NCI-H1092 (cell line): ENCODE measurements at regions not wholly inside any gene's neighbourhood (a gene's known extent, or its start where the extent isn't known, plus 50 kb on each side); places are given as distances from the start of the nearest gene placed in this dataset.
"Not testable (repeated sequence)": the region's sequence is repeated elsewhere in the genome, so short reads cannot be mapped to it uniquely, and the experiment has no call there.

Experiments used
- DNase-seq: peaks from one replicate; lab custom pipeline; 2025; lab: John Stamatoyannopoulos, UW

GRCh38 chr6:22349051-22349450, 52.2 kb upstream of the PRL start:
- DNase-seq, result no peak

DNA sequence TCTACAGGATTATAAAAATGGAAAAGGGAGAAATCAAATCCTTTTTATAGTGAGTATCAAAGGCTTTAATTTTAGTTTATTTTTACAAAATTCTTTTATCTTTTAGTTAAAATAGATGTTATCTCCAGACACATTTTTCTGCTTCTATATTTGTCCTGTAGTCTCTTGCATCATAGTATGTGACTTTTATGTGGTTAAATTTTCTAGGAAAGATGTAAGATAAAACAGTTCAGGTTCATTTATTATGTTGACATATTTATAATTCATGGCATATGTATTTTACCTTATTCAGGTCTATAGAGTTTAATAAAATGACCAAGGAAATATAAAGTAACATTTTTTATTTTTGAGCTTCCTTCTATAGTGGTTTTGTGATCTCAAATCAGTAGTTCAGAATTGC, 52.7 kb upstream of the PRL start:
- DNase-seq, result no peak

DNA sequence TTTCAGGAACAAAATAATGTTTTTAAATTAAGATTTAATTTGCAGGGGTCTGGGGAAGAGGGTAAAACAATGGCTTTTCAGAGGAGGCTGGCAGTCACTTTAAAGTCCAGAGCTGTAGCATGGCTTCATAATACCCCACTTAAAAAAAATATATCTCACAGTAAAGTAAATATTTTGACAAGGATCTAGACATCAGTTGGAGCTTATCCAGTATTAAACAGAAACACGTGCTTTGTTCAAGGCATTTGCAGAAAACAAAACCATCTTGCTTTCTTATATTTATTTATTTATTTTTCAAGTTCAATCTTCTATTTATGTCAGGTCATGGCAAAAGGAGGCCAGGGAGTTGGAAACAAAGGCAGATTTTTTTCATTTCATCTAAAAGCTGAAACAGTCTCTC, 53.3 kb upstream of the PRL start:
- no peak for DNase-seq

DNA sequence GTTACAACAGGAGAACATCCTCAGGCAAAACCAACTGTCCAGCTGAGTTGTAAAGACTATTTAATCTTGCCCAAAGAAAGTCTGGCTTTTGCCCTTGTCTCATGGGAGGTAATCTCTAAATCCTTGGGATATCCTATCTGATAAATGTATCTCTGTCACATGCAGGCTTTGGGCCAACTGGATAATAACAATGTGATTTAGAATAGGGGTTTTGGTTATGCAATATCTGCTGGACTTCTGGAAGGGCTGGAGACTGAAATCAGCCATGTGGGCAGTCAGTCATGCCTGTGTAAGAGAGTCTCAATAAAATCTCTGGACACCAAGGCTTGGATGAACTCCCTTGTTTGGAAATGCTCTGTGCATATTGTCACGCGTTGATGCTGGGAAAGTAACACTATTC, 56.3 kb upstream of the PRL start:
- DNase-seq, result no peak

DNA sequence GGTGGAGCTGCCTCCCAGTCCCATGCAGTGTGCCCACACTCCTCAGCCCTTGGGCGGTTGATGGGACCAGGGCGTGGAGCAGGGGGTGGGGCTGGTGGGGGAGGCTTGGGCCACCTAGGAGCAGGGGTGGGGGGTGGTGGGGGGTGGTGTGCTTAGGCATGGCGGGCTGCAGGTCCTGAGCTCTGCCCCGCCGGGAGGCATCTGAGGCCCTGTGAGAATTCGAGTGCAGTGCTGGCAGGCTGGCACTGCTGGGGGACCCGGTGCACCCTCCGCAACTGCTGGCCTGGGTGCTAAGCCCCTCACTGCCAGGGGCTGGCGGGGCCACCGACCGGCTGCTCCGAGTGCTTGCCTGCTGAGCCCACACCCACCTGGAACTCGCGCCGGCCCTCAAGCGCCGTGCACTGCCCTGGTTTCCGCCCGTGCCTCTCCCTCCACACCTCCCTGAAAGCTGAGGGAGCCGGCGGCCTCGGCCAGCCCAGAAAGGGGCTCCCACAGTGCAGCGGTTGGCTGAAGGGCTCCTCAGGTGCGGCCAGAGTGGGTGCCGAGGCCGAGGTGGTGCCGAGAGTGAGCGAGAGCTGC, 59.6 kb upstream of the PRL start:
- no peak for DNase-seq

GRCh38 chr6:22357724-22358189, 60.9 kb upstream of the PRL start:
- no peak for DNase-seq

GRCh38 chr6:22361576-22361975, 64.7 kb upstream of the PRL start:
- DNase-seq, result no peak

GRCh38 chr6:22362361-22362760, 65.5 kb upstream of the PRL start:
- no peak for DNase-seq

DNA sequence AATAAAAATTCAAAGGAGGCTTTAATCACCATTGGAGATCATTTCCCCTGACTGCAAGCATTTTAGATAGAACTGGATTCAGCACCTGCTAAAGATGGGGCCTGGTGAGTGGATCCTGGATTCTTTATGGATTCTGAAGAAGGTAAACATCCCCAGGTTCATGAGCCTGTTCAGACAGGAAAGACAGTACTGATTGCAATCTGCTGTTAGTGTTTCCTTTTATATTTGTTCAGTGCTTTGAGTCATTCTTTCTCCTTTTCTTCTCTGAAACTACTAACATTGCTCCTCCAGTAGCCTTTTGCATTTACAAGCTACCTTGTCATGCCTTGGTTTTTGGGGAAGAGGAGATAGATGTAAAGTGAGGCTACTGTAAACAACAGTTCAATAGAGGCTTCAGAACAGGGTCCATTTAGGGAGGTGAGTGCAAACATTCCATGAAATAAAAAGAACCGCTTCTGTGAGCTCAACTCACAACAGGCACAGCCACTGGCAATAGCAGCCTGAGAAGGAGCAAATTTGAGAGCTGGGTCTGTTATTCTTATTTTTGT, 66.4 kb upstream of the PRL start:
- DNase-seq, result peak; percentile 50

DNA sequence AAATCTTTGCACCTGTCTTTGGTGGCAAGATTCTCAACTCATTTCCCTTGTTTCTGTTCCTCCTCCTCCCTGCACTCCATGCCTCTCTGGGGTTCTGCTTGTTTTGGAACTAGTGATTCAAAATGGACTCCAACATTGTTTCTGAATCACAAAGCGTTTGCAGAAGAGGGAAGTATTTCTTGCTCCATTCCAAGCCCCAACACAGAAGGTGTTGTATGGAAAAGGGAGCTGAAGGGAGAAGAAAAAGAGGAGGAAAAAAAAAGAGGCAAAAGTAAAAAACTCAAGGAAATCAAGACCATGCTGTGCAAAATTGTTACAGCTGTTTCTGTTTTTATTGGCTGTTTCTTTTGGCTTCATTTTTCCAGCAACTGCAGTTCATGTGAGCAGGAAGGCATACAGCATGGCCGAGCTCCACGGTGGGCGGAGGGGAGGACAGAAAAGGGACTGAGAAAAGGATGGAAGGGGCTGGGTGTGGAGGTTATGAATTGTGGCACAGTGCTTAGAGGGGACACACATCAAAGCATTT, 66.9 kb upstream of the PRL start:
- DNase-seq, result no peak

DNA sequence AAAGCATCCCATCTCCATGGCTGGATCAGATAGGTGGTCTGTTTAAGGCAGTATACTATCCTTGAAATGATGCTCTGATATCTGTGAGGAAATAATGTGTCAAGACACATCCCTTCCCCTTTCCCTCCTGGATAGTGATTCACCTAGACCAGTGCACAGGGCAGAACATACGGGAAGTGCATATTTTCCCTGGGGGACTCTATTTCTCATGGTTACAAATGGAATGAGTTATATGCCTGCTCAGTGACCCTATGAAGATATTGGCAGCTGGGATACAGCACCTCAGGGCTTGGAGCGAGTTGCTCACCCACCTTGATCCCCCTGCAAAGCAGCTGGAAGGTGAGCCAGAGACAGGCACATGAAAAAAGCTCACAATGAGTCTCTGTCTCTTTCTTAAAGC, 67.5 kb upstream of the PRL start:
- no peak for DNase-seq

- DNase-seq, result no peak
Observed at GRCh38 chr6:22366214-22366613, 69.4 kb upstream of the PRL start.

- no peak for DNase-seq
Observed at GRCh38 chr6:22367346-22367745, 70.5 kb upstream of the PRL start.

DNA sequence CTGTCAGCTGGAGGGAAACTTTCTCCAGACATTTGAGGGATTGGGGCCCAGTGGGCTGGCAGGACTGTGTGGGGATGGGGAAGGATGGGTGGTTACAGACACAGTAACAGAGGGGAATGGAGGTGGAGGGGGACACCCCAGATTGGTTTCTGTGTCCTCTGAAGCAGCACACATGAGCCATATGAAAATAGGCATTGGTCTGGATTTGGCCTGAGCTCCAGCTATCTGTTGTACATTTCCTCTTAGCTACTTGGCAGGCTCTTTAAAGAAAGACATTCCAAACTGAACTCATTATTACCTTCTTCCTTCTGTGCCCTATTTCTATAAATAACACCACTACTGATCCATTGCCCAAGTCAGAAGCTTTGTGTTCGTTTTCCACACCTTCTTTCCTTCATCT, 72.0 kb upstream of the PRL start:
- DNase-seq, result no peak

GRCh38 chr6:22372922-22373321, 76.1 kb upstream of the PRL start:
- DNase-seq, result no peak

DNA sequence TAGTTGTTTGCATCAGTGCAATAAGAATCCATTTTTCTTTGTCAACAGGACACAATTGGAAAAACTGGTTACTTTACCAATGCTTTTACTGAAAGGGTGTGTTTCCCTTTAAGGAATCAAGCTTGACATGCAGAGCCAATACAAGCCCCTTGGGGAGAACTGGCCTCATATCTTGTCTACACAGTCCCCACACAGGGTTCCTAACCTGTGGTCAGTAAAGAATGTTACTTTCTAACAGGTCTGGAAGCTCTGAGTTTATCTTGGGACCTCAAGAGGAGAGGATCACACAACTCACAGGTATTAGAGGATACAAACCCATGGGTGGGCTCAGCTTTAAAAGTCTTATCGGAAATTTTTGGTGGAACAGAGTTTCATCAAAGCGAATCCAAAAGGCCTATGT, 78.1 kb upstream of the PRL start:
- DNase-seq, result not testable (repeated sequence)

GRCh38 chr6:22376293-22376692, 79.5 kb upstream of the PRL start:
- not testable (repeated sequence) for DNase-seq

DNA sequence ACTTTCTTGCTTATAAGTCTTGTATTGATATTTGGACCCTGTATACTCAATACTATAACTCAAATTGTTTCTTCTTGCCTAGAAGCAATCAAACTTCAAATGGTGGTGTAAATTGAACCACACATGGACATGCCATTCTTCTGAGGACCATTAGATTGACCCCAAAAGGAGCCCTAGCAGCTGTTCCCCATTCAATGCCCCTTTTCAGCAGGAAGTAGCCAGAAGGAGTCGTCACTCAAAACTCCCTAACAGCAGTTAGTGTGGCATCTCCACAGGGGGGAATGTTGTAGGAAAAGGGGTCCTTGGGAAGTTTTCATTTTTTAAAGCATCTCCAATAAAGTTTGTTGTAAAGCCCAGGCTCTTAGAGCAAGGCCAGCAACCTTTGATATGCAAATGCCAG, 81.7 kb upstream of the PRL start:
- DNase-seq, result not testable (repeated sequence)

DNA sequence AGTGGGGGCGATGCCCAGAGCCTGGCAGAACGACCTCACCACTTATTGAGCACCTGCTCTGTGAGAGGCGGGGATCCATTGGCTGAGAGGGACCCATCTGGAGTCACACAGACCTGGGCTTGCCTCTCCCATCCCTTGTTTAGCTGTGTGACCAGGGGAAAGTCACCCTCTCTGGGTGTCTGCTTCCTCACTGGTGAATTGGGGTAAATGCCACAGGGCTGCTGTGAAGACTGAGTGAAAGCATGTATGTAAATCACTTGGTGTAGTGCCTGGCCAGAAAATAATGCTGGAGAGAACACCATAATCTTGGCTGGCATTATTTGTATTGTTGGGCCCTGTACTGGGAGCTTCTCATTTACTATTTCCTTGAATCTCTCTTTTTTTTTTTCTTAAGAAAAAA, 83.4 kb upstream of the PRL start:
- no peak for DNase-seq

DNA sequence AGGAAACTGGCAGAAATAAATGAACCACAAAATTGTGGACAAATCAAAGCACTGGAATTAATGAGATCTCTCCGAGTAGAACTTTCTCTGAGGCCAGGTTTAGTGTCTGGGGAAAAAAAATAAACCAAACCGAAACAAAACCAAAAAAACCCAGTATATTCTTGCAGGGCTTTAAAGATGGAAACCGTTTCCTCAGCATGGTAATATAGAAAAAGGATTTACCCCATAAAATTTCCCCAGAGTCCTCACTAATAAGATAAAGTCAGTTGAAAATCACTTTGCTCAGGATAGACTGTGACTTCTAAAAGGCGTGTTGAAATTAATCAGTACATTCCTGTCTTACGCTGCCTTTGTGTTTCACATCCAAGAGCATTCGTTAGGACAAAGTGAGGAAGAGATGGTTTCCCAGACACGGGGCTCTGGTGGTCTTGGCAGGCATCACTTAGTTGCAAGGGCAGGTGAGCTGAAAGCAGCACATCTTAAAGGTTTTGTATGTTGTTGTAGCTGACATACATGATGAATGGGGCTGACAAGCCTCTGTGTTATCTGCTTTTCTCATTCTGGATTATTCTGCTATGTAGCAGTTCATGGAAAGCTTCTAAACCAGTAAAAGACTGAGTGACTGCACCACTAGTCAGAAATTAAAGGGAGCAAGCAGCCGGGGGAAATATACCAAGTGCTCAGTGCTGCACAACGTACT, 85.2 kb upstream of the PRL start:
- DNase-seq, result no peak

DNA sequence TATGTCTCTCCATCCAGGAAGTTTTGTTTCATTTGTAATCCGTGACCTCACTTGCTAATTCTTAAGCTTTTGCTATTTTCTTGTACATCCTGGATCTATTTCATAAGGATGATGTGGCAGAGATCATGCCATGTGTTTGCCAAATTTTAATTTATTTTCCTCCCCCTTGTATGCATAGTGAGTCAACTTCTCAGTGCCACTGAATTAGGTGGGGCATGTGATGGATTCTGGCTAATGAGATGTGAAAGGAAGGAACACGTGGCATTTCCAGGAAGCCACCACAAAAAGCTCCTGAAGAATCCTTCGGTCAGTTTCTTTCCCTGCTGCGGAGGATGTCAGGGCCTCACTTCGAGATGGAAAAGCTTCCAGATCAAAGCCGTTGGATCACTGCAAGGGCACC, 86.2 kb upstream of the PRL start:
- DNase-seq, result no peak

DNA sequence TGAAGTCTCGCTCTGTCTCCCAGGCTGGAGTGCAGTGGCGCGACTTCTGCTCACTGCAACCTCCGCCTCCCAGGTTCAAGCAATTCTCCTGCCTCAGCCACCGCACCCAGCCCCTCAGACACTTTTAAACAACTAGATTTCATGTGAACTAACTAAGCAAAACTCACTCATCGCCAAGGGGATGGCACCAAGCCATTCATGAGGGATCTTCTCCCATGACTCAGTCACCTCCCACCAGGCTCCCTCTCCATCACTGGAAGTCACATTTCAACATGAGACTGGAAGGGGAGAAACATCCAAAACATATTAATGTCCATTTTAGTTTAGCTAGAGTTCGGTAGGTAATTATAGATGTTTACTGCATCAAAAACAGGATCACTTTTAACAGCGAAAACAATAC, 95.9 kb upstream of the PRL start:
- DNase-seq, result no peak

- DNase-seq, result no peak
Observed at GRCh38 chr6:22394691-22395090, 97.9 kb upstream of the PRL start.

DNA sequence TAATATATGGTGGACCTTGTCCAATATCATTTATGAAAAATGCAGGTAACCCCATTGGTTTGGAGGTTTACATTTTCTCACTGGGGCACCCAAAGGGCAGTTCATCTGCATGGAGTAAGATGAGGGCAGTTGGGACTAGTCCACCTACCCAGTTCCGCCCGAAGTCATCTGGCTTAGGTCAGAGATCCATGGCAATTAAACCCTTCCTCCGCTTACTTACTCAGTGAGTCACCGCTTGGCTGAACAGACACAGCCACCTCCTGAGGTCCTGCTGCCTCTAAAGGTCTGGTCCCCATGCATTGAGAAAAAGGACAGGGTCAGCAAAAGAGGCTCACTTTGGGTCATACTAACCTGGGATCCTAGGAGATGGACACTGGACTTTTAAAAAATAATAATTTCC, 102.9 kb upstream of the PRL start:
- DNase-seq, result no peak
